Panc1 (cell line): ENCODE measurements at regions not wholly inside any gene's neighbourhood (a gene's known extent, or its start where the extent isn't known, plus 50 kb on each side); places are given as distances from the start of the nearest gene placed in this dataset.

ENCODE experiments used
- ATAC-seq: fragments of 200-7000 bp; cut with Tn5 transposase; 2 replicates; pipeline ENCODE4 v1.9.1; 2020; ENCODE audit warnings: mild to moderate bottlenecking, moderate library complexity
- BruUV-seq: library from RNA; stranded (reverse); fragments of 400-500 nt; replicated peaks from 2 replicates; lab custom pipeline; 2021; lab: Mats Ljungman, UMichigan
- CTCF ChIA-PET: fragments of 300-600 bp; sonication (Branson Sonifier 250); formaldehyde crosslinking; loops from one replicate; lab custom pipeline; 2022; ENCODE audit warnings: antibody characterized with exemption; lab: Charles Lee
- POLR2A ChIA-PET: fragments of 300-600 bp; sonication (Branson Sonifier 250); formaldehyde crosslinking; loops from one replicate; lab custom pipeline; 2022; ENCODE audit warnings: antibody characterized with exemption; lab: Charles Lee
- DNase-seq: peaks from one replicate; pipeline ENCODE4 v3.0.0-alpha.2; 2010; ENCODE audit warnings: low read depth, low spot score
- H3K27ac ChIP-seq: 2 replicates; pipeline ENCODE4 v1.5.1; 2011; ENCODE audit warnings: mild to moderate bottlenecking, low read length, inconsistent platforms
- H3K27me3 ChIP-seq: fragments of 200-500 bp; sonication (Bioruptor generic); 2 replicates; pipeline ENCODE4 v1.6.0; 2014; ENCODE audit warnings: low read length, inconsistent platforms; ENCODE audit not compliant: control insufficient read depth, insufficient read depth
- H3K36me3 ChIP-seq: fragments of 200-500 bp; sonication (Bioruptor generic); 2 replicates; pipeline ENCODE4 v1.5.1; 2014; ENCODE audit warnings: inconsistent platforms, mild to moderate bottlenecking, low read length, moderate library complexity; ENCODE audit not compliant: control insufficient read depth, insufficient read depth
- H3K4me1 ChIP-seq: 2 replicates; pipeline ENCODE4 v1.5.1; 2011; ENCODE audit warnings: inconsistent platforms, mild to moderate bottlenecking, low read length, moderate library complexity; ENCODE audit not compliant: control insufficient read depth, insufficient read depth
- H3K4me3 ChIP-seq, 2 experiments: 2 replicates each; pipeline ENCODE4 v1.5.1; 2011 to 2012; ENCODE audit warnings: low read depth in 2 of 2, low read length in 2 of 2, mild to moderate bottlenecking in 2 of 2, inconsistent platforms in 1 of 2, moderate library complexity in 1 of 2
- H3K9me3 ChIP-seq: fragments of 200-500 bp; sonication (Bioruptor generic); 2 replicates; pipeline ENCODE4 v1.5.1; 2014; ENCODE audit warnings: low read depth, mild to moderate bottlenecking, inconsistent platforms, low read length, moderate library complexity; ENCODE audit not compliant: control insufficient read depth, insufficient read depth
- POLR2AphosphoS5 ChIP-seq: IDR thresholded peaks from 2 replicates; pipeline ENCODE4 v1.6.1; 2012; ENCODE audit warnings: mild to moderate bottlenecking, low read depth, low read length, moderate library complexity
- SIN3A ChIP-seq: IDR thresholded peaks from 2 replicates; pipeline ENCODE4 v1.6.1; 2012; ENCODE audit warnings: low read depth, mild to moderate bottlenecking, low read length, moderate library complexity, borderline replicate concordance; ENCODE audit not compliant: insufficient read depth
- TCF7L2 ChIP-seq: IDR thresholded peaks from 2 replicates; pipeline ENCODE4 v1.6.1; 2011; ENCODE audit warnings: mild to moderate bottlenecking, low read depth, low read length, inconsistent platforms
- in situ Hi-C: cut with HindIII; loops from 2 replicates; pipeline ENCODE4 v1.10.0; 2016; ENCODE audit warnings: low sequenced_read_pairs, low pct_unique_long_range_greater_than_20kb
- intact Hi-C: fragments of 100-400 bp; cut with micrococcal nuclease; formaldehyde crosslinking; loops from one replicate; pipeline ENCODE4 v1.10.0; 2022; ENCODE audit not compliant: unreplicated experiment
- TF ChIP-seq, protein P1 (sequence below): fragments of 450-650 bp; IDR thresholded peaks from 2 replicates; pipeline ENCODE4 v1.5.1; 2017; ENCODE audit warnings: mild to moderate bottlenecking
- TF ChIP-seq, protein P2 (sequence below), 2 experiments: IDR thresholded peaks; 2 replicates each; pipeline ENCODE4 v1.6.1; 2011 to 2012; ENCODE audit warnings: low read depth in 2 of 2, control low read depth in 1 of 2, low read length in 1 of 2, mild to moderate bottlenecking in 1 of 2, moderate library complexity in 1 of 2; ENCODE audit not compliant: insufficient read depth in 1 of 2

- no TSS peak for BruUV-seq
- ChIA-PET CTCF (no interaction called here), POLR2A (no interaction called here)
- H3K9me3 ChIP-seq = no peaks in the 10 kb centered on the region
- H3K27ac ChIP-seq = no peak overlapping the region
- intact Hi-C loops (no loop called here), in situ Hi-C loops (no loop called here)
- TF ChIP-seq, protein P1, sequence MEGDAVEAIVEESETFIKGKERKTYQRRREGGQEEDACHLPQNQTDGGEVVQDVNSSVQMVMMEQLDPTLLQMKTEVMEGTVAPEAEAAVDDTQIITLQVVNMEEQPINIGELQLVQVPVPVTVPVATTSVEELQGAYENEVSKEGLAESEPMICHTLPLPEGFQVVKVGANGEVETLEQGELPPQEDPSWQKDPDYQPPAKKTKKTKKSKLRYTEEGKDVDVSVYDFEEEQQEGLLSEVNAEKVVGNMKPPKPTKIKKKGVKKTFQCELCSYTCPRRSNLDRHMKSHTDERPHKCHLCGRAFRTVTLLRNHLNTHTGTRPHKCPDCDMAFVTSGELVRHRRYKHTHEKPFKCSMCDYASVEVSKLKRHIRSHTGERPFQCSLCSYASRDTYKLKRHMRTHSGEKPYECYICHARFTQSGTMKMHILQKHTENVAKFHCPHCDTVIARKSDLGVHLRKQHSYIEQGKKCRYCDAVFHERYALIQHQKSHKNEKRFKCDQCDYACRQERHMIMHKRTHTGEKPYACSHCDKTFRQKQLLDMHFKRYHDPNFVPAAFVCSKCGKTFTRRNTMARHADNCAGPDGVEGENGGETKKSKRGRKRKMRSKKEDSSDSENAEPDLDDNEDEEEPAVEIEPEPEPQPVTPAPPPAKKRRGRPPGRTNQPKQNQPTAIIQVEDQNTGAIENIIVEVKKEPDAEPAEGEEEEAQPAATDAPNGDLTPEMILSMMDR = no peak
- no peak for TF ChIP-seq POLR2AphosphoS5
- TF ChIP-seq, protein P2, sequence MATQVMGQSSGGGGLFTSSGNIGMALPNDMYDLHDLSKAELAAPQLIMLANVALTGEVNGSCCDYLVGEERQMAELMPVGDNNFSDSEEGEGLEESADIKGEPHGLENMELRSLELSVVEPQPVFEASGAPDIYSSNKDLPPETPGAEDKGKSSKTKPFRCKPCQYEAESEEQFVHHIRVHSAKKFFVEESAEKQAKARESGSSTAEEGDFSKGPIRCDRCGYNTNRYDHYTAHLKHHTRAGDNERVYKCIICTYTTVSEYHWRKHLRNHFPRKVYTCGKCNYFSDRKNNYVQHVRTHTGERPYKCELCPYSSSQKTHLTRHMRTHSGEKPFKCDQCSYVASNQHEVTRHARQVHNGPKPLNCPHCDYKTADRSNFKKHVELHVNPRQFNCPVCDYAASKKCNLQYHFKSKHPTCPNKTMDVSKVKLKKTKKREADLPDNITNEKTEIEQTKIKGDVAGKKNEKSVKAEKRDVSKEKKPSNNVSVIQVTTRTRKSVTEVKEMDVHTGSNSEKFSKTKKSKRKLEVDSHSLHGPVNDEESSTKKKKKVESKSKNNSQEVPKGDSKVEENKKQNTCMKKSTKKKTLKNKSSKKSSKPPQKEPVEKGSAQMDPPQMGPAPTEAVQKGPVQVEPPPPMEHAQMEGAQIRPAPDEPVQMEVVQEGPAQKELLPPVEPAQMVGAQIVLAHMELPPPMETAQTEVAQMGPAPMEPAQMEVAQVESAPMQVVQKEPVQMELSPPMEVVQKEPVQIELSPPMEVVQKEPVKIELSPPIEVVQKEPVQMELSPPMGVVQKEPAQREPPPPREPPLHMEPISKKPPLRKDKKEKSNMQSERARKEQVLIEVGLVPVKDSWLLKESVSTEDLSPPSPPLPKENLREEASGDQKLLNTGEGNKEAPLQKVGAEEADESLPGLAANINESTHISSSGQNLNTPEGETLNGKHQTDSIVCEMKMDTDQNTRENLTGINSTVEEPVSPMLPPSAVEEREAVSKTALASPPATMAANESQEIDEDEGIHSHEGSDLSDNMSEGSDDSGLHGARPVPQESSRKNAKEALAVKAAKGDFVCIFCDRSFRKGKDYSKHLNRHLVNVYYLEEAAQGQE (IDR thresholded peaks at IDR 0.05; ENCODE audit: insufficient read depth in 1 of 2, low read depth in 2 of 2, low read length in 1 of 2) = no peak
- TF ChIP-seq SIN3A = no peak
- no peak for TF ChIP-seq TCF7L2
- no peaks in the 10 kb centered on the region for H3K36me3 ChIP-seq
- DNase-seq = no peak
- ATAC-seq = no peak
- no peaks in the 10 kb centered on the region for H3K27me3 ChIP-seq
- no peaks in the 10 kb centered on the region for H3K4me1 ChIP-seq
- no peak overlapping the region for H3K4me3 ChIP-seq
Observed at GRCh38 chr3:17872457-17872856, 130.0 kb upstream of the TBC1D5 start.

GRCh38 chr3:17865631-17866030, 123.2 kb upstream of the TBC1D5 start:
- TF ChIP-seq, protein P2 (IDR thresholded peaks at IDR 0.05; ENCODE audit: insufficient read depth in 1 of 2, low read depth in 2 of 2, low read length in 1 of 2) = no peak
- no peak for TF ChIP-seq SIN3A
- TF ChIP-seq, protein P1 = no peak
- no peak for TF ChIP-seq POLR2AphosphoS5
- TF ChIP-seq TCF7L2 = no peak
- no TSS peak for BruUV-seq

More at GRCh38 chr3:17865631-17866030, 123.2 kb upstream of the TBC1D5 start:
- intact Hi-C loops (no loop called here), in situ Hi-C loops (no loop called here)
- ChIA-PET POLR2A (no interaction called here), CTCF (no interaction called here)
- ATAC-seq (no peak), DNase-seq (no peak)
- H3K27ac ChIP-seq = no peak overlapping the region
- H3K4me3 ChIP-seq = no peak overlapping the region
- H3K9me3 ChIP-seq = no peaks in the 10 kb centered on the region
- no peaks in the 10 kb centered on the region for H3K27me3 ChIP-seq
- no peaks in the 10 kb centered on the region for H3K36me3 ChIP-seq
- H3K4me1 ChIP-seq = no peaks in the 10 kb centered on the region
